ENCODE measurements at regions not wholly inside any gene's neighbourhood (a gene's known extent, or its start where the extent isn't known, plus 50 kb on each side); places are given as distances from the start of the nearest gene placed in this dataset.

GRCh38 chr9:71632776-71633175, 135.5 kb downstream of the CEMIP2 start:
- TF ChIP-seq CTCF (IDR thresholded peaks at IDR 0.05; ENCODE audit: insufficient read depth, low read depth, low read length, missing control alignments), result no peak
- DNase-seq (ENCODE audit: low read depth), result no peak
- no peak overlapping the region for H3K4me3 ChIP-seq (ENCODE audit: low read length)

DNA sequence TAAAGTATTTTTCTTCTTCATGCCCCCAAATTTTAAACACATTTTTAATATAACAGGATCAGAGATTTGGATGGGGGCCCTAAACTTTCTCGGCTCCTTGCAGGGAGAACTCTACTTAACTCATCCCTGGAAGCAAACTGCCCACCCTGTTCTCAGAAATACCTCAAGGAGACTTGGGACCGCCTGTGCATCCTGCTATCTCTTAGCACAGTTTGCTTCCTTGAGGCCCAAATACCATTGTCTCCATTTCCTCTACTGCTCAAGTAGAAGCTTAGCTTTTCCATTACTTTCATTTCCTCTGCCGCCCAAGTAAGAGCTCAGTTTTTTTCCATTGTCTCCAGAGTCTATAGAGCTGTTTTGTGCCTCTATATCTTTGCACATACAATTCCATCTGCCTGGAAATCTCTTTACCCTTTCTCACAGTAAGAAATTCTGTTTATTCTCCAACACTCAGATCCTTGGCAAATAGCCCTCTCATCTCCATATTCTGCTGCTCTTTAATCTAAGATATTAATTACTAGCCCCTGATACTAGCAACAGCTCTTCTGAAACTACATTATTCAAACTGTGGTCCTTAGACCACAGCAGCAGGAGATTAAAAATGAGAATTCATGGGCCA, 137.8 kb downstream of the CEMIP2 start:
- TF ChIP-seq CTCF (IDR thresholded peaks at IDR 0.05; ENCODE audit: insufficient read depth, low read depth, low read length, missing control alignments), result no peak
- DNase-seq (ENCODE audit: low read depth), result no peak
- H3K4me3 ChIP-seq (ENCODE audit: low read length), result no peak overlapping the region

- TF ChIP-seq CTCF (IDR thresholded peaks at IDR 0.05; ENCODE audit: insufficient read depth, low read depth, low read length, missing control alignments), result no peak
- DNase-seq (ENCODE audit: low read depth), result no peak
- H3K4me3 ChIP-seq (ENCODE audit: low read length), result no peak overlapping the region
Observed at GRCh38 chr9:71629578-71630215, 138.6 kb downstream of the CEMIP2 start.

DNA sequence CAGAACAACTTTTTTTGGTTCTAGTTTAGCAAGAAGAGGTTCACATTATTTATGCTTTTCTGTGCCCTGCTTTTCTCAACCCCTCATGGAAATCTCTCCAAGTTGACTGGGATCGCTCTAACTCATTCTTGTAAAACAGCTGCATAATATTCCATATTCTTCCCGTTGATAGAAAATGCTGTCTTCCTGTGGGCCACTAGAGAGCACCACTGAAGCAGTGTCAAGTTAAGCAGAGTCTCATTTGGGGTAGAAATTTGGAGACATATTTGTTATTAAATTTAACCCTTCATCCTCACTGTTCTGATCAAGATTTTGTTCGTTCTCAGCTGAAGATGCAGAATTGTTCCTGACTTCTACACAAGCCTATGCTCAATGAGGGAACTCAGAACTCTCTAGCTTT, 140.1 kb downstream of the CEMIP2 start:
- H3K4me3 ChIP-seq (ENCODE audit: low read length), result no peak overlapping the region
- DNase-seq (ENCODE audit: low read depth), result no peak
- peak; percentile 22 for TF ChIP-seq CTCF (IDR thresholded peaks at IDR 0.05; ENCODE audit: insufficient read depth, low read depth, low read length, missing control alignments)

DNA sequence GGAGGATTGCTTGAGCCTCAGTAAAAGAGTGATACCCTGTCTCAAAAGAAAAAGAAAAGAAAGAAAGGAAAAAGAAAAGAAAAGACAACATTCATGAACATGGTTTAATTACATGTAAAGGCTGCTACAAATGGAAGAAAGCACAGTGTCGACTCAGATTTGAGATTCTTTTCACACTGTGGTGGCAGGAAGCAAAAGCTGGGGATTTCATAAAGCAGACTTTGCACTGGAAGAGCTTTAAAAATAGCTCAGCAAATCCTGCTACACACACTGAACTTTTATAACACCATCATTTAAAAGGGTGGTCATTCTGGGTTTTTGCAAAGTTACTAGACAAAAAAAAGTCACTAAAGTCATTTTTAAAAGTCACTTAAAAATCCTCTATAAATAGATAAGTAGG, 140.8 kb downstream of the CEMIP2 start:
- no peak overlapping the region for H3K4me3 ChIP-seq (ENCODE audit: low read length)
- TF ChIP-seq CTCF (IDR thresholded peaks at IDR 0.05; ENCODE audit: insufficient read depth, low read depth, low read length, missing control alignments), result no peak
- no peak for DNase-seq (ENCODE audit: low read depth)

DNA sequence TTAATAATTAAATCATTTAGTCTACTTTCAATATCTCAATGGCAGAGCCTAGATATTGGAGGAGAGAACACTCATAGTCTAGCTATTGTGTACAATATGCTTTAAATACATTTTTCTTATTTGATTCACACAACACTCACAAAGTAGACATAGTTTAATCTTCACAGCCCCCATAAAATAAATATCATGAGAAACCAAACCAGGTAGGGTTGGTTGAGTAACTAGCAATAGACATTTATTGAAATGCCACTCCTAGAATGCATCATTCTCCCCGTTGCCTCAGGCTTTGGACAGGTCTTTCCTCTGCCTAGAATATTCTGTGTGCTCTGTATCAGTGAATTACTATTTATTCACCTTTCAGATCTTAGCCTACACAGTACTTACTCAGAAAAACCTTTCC, 141.9 kb downstream of the CEMIP2 start:
- peak; percentile 84 for DNase-seq (ENCODE audit: low read depth)
- H3K4me3 ChIP-seq (ENCODE audit: low read length), result no peak overlapping the region
- no peak for TF ChIP-seq CTCF (IDR thresholded peaks at IDR 0.05; ENCODE audit: insufficient read depth, low read depth, low read length, missing control alignments)

DNA sequence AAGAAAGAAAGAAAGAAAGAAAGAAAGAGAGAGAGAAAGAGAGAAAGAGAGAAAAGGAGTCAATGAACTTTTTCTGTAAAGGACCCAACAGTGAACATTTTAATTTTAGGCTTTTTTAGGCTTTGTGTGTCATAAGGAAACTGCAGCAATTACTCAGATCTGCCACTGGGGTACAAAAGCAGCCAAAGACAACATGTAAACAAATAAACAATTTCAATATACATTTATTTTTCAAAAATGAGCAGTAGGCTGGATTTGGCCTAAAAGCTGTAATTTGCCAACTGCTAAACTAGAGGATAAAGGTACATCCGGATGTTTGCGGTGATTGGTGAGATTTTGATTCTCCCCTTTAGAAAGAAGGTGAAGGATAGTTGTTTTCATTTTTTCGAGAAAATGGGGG, 143.6 kb downstream of the CEMIP2 start:
- TF ChIP-seq CTCF (IDR thresholded peaks at IDR 0.05; ENCODE audit: insufficient read depth, low read depth, low read length, missing control alignments), result peak; percentile 24
- DNase-seq (ENCODE audit: low read depth), result no peak
- H3K4me3 ChIP-seq (ENCODE audit: low read length), result no peak overlapping the region

All from epithelial cell of esophagus (primary cell).